Erythroblast (primary cell): ENCODE measurements at regions not wholly inside any gene's neighbourhood (a gene's known extent, or its start where the extent isn't known, plus 50 kb on each side); places are given as distances from the start of the nearest gene placed in this dataset.
A peak's percentile ranks its signal among the peaks of the same experiment; 100 is the strongest.

Experiments
- DNase-seq, 2 experiments: peaks; one replicate each; lab custom pipeline; 2025; lab: John Stamatoyannopoulos, UW
- GATA1 ChIP-seq: IDR thresholded peaks from 2 replicates; pipeline ENCODE4 v1.6.1; 2011; ENCODE audit warnings: low read depth, mild to moderate bottlenecking, control low read depth, low read length, moderate library complexity
- POLR2A ChIP-seq: IDR thresholded peaks from 2 replicates; pipeline ENCODE4 v1.6.1; 2011; ENCODE audit warnings: mild to moderate bottlenecking, low read length

DNA sequence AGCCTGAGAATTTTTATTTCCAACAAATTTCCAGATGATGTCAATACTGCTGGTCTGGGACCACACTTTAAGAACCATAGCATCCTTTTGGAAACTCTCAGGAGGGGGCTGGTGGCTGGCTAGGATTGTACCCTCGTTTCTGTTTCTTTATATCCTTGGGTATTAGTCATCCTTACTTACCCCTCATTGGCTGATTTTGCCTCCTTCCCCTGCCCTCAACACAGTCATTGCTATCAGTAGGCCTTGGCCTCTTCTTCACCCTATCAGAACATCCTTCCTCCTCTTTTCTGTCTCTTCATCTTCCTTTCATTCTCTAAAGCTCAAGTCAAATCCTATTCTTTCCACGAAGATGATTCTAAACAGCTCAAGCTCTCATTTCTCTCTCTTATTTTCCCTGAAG lies 148.5 kb downstream of the ELOVL4 start:
- no peak for TF ChIP-seq POLR2A
- TF ChIP-seq GATA1 = no peak
- DNase-seq = no peak

DNA sequence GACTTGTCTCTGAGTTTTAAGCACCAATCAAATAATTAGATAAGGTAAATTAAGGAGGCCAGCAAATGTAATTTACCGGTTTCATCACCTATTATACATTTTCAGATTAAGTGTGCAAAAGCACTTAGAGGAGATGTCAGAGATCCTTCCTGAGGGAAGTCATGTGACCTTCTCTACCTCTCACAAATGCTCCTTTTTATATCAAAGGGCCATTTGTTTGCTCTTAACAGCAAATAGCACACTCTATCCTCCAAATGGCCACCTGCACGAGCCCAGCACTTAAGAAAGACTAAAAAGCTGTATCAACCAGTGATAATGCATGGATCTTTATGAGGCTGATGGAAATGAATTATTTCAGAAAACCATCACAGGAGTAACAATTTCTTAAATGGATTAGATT lies 149.4 kb downstream of the ELOVL4 start:
- TF ChIP-seq POLR2A (no peak), GATA1 (no peak)
- no peak for DNase-seq

DNA sequence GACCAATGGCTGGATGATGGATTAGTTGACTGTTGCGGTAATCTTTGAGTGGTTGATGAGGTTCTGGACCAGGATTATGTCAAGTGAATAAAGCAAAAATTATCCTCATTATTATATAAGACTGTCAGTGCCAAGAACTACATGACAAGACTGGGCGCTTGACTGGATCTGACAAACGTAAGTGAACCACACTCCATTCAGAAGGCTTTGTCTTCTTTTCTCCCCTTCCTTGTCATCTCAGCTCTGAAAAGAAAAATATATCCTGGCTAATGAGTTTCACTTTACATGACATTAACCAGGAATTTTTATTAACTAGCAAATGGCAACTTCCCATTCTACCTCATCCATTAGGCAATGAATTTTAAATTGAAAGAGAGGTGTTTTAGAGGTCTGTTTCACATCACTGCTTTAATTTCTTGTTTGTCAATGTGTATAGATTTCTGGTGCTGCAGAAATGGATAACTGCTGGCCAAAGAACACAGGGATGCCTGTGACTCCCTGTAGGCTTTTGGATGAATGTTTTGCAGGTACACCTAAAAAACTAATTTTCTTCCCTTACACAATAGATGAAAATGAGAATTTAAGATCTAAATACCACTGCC lies 150.1 kb downstream of the ELOVL4 start:
- TF ChIP-seq POLR2A (no peak), GATA1 (no peak)
- no peak for DNase-seq

DNA sequence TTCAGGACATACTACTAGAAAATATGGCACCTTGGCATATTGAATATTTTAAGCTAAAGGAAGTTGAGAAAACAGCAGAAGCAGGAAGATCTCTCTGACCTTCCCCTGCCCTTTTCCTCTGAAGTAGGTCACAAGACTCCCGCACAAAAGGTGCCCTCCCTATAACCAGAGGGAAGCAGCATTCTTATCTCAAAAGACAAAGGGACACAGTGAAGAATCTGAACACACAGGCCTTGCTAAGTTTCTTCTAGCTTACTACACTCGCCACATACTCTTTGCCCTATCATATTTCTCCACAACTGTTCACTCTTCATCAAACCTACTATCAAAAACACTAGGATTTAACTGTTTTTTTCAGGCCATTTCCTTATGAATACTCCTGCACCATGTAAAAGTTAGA lies 151.2 kb downstream of the ELOVL4 start:
- no peak for TF ChIP-seq POLR2A
- TF ChIP-seq GATA1 = no peak
- DNase-seq = peak; percentile 7 to 61

DNA sequence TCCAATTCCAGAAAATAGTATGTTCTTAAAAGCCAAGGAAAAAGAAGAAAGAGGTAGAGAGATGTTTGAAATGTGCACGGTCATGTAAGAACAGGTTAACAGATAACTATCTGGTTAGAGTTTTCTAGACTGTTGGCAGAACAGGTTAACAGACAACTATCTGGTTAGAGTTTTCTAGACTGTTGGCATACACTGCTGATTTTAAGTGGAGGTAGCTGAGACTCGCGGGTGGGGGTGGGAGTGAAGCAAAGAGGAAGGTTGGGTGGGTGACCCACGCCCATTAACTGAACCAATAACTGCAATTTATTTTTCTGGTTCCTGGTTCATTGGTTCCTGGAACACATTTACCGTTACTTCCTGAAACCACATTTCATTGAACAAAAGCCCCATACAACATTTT lies 157.5 kb downstream of the ELOVL4 start:
- TF ChIP-seq POLR2A (no peak), GATA1 (no peak)

DNA sequence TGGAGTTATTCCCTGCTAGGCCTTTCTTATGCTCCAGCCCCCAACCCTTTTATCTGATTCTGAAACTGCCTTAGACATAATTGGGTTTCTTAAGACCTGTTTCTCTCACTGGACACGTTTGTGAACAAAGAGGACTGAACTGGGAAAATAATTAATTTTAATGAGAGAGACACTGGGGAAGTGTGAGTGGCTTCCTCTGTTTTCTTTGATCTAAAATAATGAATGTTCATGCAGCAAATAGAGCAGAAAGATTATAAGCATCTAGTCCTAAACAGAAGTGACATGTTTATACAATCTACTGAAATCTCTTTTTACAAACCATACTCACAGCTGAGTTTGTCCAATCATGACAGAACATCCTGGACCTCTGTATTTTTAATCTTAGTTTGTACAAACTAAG lies 157.6 kb downstream of the SH3BGRL2 start:
- TF ChIP-seq GATA1 (no peak), POLR2A (no peak)
- no peak for DNase-seq

More for the DNA sequence above, 157.5 kb downstream of the ELOVL4 start:
- no peak for DNase-seq

DNA sequence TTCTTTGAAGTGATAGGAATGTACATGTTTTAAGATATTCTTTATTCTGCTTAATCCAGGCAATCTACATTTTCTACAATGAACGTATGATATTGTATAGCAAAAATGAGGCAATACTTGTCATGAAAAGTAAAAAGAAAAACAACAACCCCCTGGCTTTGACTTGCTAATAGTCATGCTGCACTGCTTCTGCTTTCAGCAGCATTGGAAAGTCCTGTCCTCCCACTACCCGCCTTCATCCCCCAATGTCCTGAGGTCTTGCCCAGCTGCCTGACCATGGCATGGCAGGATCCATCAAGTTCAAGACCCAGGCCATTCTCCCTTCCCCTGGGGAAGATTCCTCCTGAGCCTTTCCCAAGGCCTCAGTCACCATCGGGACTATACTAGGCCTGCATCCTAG lies 156.5 kb downstream of the SH3BGRL2 start:
- no peak for TF ChIP-seq GATA1
- TF ChIP-seq POLR2A = no peak

DNA sequence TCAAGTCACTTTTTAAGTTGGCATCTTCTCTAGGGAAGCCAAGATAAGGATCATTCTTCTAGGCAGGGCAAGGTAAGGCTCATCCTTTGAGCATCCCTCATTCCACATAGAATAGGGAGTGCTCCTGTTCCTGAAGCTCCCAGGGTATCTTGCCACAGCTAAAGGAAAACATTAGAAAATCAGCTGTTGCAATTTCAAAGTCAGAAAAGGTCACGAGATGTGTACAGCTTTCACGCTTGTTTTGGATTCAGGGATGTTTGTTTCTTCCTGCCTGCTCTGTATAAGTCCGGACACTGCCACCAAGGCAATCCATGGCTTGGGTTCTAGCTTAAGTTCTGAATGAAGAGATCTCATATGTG lies 153.2 kb downstream of the SH3BGRL2 start:
- no peak for TF ChIP-seq POLR2A
- no peak for TF ChIP-seq GATA1
- no peak for DNase-seq

More for the DNA sequence above, 156.5 kb downstream of the SH3BGRL2 start:
- DNase-seq = no peak

DNA sequence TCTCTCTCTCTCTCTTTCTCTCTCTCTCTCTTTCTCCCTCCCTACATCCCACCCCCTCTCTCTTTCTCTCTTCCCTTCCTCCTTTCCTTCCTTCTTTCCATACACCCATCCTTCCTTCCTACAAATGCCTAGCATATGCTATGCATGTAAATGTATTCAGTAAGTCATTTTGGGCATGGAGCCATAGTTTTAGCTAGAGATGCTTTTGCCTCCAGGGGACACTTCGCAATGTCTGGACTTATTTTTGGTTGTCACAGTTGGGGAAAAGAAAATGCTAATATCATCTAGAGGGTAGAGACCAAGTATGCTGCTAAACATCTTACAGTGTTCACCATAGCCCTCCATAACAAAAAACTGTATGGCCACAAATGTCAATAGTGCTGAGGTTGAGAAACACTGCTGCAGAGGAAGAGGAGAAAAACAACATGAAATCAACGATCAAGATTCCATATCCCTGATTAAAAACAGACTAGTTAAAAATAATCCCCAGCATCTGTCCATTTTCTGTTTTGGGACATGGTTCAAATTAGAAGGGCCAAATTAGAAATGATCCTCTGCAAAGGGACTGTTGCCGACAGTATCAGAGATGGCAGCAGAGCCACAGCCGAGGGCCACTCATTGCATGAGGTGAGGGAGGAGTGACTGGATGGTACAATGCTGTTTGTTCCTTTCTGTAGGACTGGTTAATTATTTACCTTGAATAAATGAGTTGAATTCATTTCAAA lies 152.7 kb downstream of the SH3BGRL2 start:
- TF ChIP-seq GATA1 = no peak
- no peak for TF ChIP-seq POLR2A

DNA sequence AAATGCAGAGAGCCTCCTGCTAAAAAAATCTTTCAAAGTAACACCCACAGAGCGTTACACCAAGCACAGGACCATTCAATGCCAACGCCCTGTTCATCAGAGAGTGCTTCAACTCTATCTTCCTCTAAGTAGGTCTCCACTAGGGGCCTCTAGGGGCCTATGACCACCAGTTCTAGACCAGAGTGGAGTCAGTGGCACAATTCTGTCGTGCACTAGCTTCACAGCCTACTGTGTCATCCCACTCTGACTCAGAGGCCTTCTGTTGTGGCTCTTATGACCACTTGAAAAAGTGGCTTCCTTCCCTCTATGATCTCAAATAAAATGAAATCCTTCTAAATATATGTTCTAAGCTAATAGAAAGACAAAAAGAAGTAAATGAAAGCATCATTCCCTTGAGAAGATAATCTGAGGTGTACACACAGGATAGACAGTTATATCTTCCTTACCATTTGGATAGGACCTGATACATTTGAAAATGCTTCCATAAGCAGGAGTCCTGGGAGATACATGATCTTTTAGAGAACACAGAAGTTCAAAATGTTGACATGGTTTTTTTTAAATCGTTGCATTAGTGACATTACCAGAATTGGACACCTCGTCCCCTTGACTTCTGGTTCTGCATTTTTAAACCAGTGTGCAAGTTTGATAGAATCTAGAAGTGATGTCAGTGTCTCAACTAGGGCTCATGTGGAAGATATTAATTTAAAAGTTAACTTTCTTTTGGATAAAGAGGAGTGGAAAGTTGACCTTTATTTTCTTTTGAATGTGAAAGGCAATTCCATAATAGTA lies 151.9 kb downstream of the SH3BGRL2 start:
- no peak for DNase-seq
- TF ChIP-seq GATA1 (no peak), POLR2A (no peak)

More for the DNA sequence above, 152.7 kb downstream of the SH3BGRL2 start:
- DNase-seq = no peak

DNA sequence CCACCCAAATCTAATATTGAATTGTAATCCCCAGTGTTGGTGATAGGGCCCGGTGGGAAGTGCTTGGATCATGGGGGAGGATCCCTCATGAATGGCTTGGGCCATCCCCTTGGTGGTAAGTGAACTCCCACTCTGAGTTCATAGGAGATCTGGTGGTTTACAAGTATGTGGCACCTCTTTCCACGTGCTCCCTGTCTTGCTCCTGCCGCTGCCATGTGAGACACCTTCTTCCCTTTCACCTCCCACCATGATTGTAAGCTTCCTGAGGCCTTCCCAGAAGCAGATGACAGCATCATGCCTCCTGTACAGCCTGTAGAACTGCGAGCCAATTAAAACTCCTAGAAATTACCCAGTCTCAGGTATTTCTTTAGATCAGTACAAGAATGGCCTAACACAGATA lies 150.8 kb downstream of the SH3BGRL2 start:
- no peak for TF ChIP-seq GATA1
- no peak for TF ChIP-seq POLR2A
- no peak for DNase-seq

DNA sequence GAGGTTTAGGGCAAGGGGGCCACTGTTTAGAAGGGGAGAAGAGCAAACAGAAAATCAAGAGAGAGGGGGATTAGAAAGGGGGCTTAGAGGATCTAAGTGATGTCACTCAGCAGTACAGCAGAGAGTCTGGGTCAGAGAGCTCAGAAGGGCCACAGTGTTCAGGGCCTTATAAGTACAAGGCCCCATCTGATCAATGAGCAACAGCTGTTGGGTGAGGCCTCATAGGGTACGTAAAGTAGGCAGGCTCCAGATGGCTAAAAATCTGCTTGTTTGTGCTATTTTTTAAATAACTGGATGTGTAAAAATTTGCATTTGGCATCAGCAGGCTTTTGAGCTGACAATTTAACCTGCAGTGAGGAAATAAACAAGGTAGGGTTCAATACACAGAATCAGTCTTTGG lies 149.8 kb downstream of the SH3BGRL2 start:
- no peak for DNase-seq
- no peak for TF ChIP-seq GATA1
- no peak for TF ChIP-seq POLR2A

DNA sequence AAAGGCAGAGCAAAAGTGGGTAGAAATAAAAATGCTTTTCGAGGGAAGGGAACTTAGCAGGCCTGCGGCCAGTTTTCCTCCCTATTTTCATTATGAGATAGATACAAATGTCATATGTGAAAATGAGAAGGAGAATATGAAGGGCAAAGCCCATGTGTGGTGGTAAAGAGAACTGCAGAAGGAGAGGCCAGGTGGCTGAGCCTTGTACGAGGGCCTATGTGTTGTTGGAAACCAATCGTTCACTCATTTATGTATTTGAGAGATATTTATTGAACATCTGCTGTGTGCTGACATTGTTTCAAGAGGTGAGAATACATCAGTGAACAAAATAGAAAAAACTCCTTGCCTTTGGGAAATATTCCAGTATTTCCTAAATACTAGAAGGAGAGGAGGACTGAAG lies 147.7 kb downstream of the SH3BGRL2 start:
- peak in 1 of 2 experiments; percentile 5 for DNase-seq
- TF ChIP-seq POLR2A = no peak
- TF ChIP-seq GATA1 = no peak
